DND-41 (cell line): ENCODE measurements at regions not wholly inside any gene's neighbourhood (a gene's known extent, or its start where the extent isn't known, plus 50 kb on each side); places are given as distances from the start of the nearest gene placed in this dataset.

Experiments used
- ATAC-seq: fragments of 200-7000 bp; cut with Tn5 transposase; 3 replicates; pipeline ENCODE4 v1.9.1; 2021; ENCODE audit warnings: low read depth; ENCODE audit not compliant: insufficient read depth
- DNase-seq: peaks from one replicate; pipeline ENCODE4 v3.0.0-alpha.2; 2020
- H2AFZ ChIP-seq: 2 replicates; pipeline ENCODE4 v1.6.0; 2012; ENCODE audit warnings: low read depth, low read length
- H3K27ac ChIP-seq: 2 replicates; pipeline ENCODE4 v1.5.1; 2012; ENCODE audit warnings: low read length, inconsistent platforms
- H3K27me3 ChIP-seq: fragments of 200-600 bp; sonication (generic); 2 replicates; pipeline ENCODE4 v1.6.0; 2012; ENCODE audit warnings: low read length, mild to moderate bottlenecking, inconsistent platforms; ENCODE audit not compliant: insufficient read depth, poor library complexity
- H3K36me3 ChIP-seq: 2 replicates; pipeline ENCODE4 v1.5.1; 2012; ENCODE audit warnings: low read length, inconsistent platforms; ENCODE audit not compliant: insufficient read depth
- H3K4me1 ChIP-seq: 2 replicates; pipeline ENCODE4 v1.5.1; 2012; ENCODE audit warnings: mild to moderate bottlenecking, low read length; ENCODE audit not compliant: insufficient read depth
- H3K4me2 ChIP-seq: 2 replicates; pipeline ENCODE4 v1.6.0; 2012; ENCODE audit warnings: mild to moderate bottlenecking, moderate library complexity, low read length, inconsistent platforms; ENCODE audit not compliant: insufficient read depth
- H3K4me3 ChIP-seq, 2 experiments: fragments of 200-600 bp in 1 of 2; shearing (Covaris generic) in 1 of 2; 2 replicates each; pipeline ENCODE4 v1.5.1; 2012 to 2016; ENCODE audit warnings: inconsistent platforms in 2 of 2, low read length in 2 of 2, mild to moderate bottlenecking in 2 of 2, low read depth in 1 of 2, moderate library complexity in 1 of 2
- H3K79me2 ChIP-seq: 2 replicates; pipeline ENCODE4 v1.6.0; 2012; ENCODE audit warnings: low read length, inconsistent platforms; ENCODE audit not compliant: insufficient read depth
- H3K9ac ChIP-seq: 2 replicates; pipeline ENCODE4 v1.6.0; 2012; ENCODE audit warnings: low read depth, mild to moderate bottlenecking, inconsistent platforms, low read length, moderate library complexity
- H3K9me3 ChIP-seq: 2 replicates; pipeline ENCODE4 v1.5.1; 2012; ENCODE audit warnings: low read length, moderate library complexity, mild to moderate bottlenecking, inconsistent platforms; ENCODE audit not compliant: insufficient read depth, severe bottlenecking
- H4K20me1 ChIP-seq: 2 replicates; pipeline ENCODE4 v1.6.0; 2012; ENCODE audit warnings: low read length; ENCODE audit not compliant: insufficient read depth
- CTCF ChIP-seq: IDR thresholded peaks from 2 replicates; pipeline ENCODE4 v1.5.1; 2012; ENCODE audit warnings: borderline replicate concordance, low read length, moderate library complexity, mild to moderate bottlenecking; ENCODE audit not compliant: poor library complexity, severe bottlenecking; ENCODE audit errors: extremely low read depth
- EZH2 ChIP-seq: IDR thresholded peaks from 3 replicates; pipeline ENCODE4 v1.6.1; 2012; ENCODE audit warnings: borderline replicate concordance, low read depth, mild to moderate bottlenecking, moderate library complexity, low read length, inconsistent platforms; ENCODE audit not compliant: severe bottlenecking

GRCh38 chr2:216281316-216281715, 91.0 kb downstream of the MARCHF4 start:
- Histone ChIP-seq H3K27ac (no peak overlapping the region), H3K79me2 (no peaks in the 10 kb centered on the region), H3K4me2 (no peak overlapping the region), H3K27me3 (peaks cover 2% of the 10 kb centered on the region), H3K9ac (no peak overlapping the region), H3K4me1 (no peaks in the 10 kb centered on the region), H4K20me1 (no peaks in the 10 kb centered on the region), H3K9me3 (no peaks in the 10 kb centered on the region), H3K4me3 (no peak overlapping the region), H2AFZ (no peak overlapping the region), H3K36me3 (no peaks in the 10 kb centered on the region)
- DNase-seq = no peak
- no peak for TF ChIP-seq CTCF
- no peak for TF ChIP-seq EZH2
- ATAC-seq = no peak

DNA sequence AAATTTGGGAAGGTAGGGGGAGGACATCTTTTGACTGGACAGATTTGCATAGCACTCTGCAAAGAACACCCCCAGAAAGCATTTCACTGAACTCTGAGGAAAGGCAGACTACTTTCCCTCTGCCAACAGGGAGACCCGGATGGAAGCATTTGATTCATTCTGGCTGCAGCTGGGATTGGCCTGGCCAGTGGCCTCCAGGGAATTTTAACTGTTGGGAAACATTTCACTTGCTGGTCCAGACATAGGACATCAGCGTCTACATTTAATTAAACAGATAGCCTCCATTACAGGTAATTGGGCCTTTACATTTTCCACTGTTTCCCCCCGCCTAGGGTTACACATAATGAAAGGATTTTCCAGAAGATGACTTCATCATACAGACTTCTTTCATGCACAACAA, 92.8 kb downstream of the MARCHF4 start:
- Histone ChIP-seq H3K4me3 (no peak overlapping the region), H3K9ac (no peak overlapping the region), H3K27ac (no peak overlapping the region), H3K27me3 (peaks cover 12% of the 10 kb centered on the region), H3K79me2 (no peaks in the 10 kb centered on the region), H3K4me2 (no peak overlapping the region), H4K20me1 (no peaks in the 10 kb centered on the region), H2AFZ (no peak overlapping the region), H3K36me3 (no peaks in the 10 kb centered on the region), H3K9me3 (no peaks in the 10 kb centered on the region), H3K4me1 (no peaks in the 10 kb centered on the region)
- TF ChIP-seq CTCF (no peak), EZH2 (no peak)
- DNase-seq = no peak
- ATAC-seq = no peak

GRCh38 chr2:216279031-216279430, 93.3 kb downstream of the MARCHF4 start:
- TF ChIP-seq EZH2 = no peak
- TF ChIP-seq CTCF = no peak
- no peak overlapping the region for H3K4me3 ChIP-seq
- ATAC-seq = no peak

DNA sequence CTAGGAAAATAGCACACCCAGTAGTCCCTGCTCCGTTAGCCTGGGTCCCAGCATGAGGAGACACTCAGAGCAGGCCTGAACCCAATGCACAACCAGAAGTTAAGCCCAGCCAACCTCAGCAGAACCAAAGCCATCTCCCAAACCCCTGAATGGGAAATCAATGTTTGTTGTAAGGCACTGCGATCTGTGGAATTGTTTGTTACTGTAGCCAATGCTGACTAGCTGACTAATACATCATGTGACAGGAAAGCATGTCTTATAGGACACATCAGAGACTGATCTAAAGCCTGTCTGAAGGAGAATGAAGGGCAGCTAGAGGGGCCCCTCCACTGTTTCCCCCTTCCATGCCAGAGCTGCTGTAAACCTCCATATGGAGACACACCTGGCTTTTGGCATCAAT, 96.4 kb downstream of the MARCHF4 start:
- ATAC-seq = no peak
- no peak for DNase-seq
- no peak overlapping the region for H2AFZ ChIP-seq
- no peak overlapping the region for H3K4me2 ChIP-seq
- H3K27ac ChIP-seq = no peak overlapping the region
- no peaks in the 10 kb centered on the region for H3K36me3 ChIP-seq
- no peak overlapping the region for H3K9ac ChIP-seq
- H3K79me2 ChIP-seq = no peaks in the 10 kb centered on the region
- no peaks in the 10 kb centered on the region for H4K20me1 ChIP-seq
- H3K4me1 ChIP-seq = no peaks in the 10 kb centered on the region
- TF ChIP-seq CTCF = no peak
- no peak for TF ChIP-seq EZH2
- H3K27me3 ChIP-seq = peaks cover 19% of the 10 kb centered on the region
- H3K4me3 ChIP-seq = no peak overlapping the region
- H3K9me3 ChIP-seq = no peaks in the 10 kb centered on the region

More at GRCh38 chr2:216279031-216279430, 93.3 kb downstream of the MARCHF4 start:
- Histone ChIP-seq H3K9ac (no peak overlapping the region), H3K4me2 (no peak overlapping the region), H3K36me3 (no peaks in the 10 kb centered on the region), H3K27ac (no peak overlapping the region), H3K9me3 (no peaks in the 10 kb centered on the region), H3K4me1 (no peaks in the 10 kb centered on the region), H3K79me2 (no peaks in the 10 kb centered on the region), H4K20me1 (no peaks in the 10 kb centered on the region), H2AFZ (no peak overlapping the region), H3K27me3 (peaks cover 17% of the 10 kb centered on the region)
- DNase-seq = no peak
